ENCODE measurements at regions not wholly inside any gene's neighbourhood (a gene's known extent, or its start where the extent isn't known, plus 50 kb on each side); places are given as distances from the start of the nearest gene placed in this dataset.

DNA sequence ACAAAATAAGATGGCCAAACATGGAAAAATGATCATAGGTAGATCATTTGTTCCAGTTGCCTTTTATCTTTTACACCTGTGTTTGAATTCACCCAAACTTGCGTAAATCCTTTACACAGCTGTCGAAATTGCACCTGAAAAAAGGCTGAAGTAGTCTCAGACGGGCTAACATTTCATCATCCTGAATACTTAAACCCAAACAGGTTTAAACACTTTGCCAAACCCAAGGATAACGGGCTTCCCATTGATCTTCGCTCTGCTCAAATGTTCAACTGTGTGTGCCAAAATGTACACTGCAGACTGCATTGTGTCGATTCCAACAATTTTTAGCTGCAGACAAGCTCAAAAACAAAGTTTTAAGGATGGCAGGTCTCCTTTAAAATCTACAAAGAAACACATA, 288.7 kb upstream of the DDHD1 start:
- Histone ChIP-seq H3K27ac (no peak overlapping the region), H3K27me3 (no peaks in the 10 kb centered on the region), H3K4me1 (no peaks in the 10 kb centered on the region), H3K9me3 (no peaks in the 10 kb centered on the region), H3K36me3 (no peaks in the 10 kb centered on the region), H3K4me3 (no peak overlapping the region)
- DNase-seq, result no peak
- TF ChIP-seq, protein P1, sequence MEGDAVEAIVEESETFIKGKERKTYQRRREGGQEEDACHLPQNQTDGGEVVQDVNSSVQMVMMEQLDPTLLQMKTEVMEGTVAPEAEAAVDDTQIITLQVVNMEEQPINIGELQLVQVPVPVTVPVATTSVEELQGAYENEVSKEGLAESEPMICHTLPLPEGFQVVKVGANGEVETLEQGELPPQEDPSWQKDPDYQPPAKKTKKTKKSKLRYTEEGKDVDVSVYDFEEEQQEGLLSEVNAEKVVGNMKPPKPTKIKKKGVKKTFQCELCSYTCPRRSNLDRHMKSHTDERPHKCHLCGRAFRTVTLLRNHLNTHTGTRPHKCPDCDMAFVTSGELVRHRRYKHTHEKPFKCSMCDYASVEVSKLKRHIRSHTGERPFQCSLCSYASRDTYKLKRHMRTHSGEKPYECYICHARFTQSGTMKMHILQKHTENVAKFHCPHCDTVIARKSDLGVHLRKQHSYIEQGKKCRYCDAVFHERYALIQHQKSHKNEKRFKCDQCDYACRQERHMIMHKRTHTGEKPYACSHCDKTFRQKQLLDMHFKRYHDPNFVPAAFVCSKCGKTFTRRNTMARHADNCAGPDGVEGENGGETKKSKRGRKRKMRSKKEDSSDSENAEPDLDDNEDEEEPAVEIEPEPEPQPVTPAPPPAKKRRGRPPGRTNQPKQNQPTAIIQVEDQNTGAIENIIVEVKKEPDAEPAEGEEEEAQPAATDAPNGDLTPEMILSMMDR (IDR thresholded peaks at IDR 0.05), result no peak
- no peak for TF ChIP-seq POLR2A (IDR thresholded peaks at IDR 0.05)
- WGBS (ENCODE audit: insufficient coverage, low coverage, low lambda C conversion rate, missing lambda C conversion rate), result 27% methylated on average over 6 of the region's 6 CpGs
- intact Hi-C loops (cut with DNase I), result no loop called here
- ATAC-seq, result no peak

DNA sequence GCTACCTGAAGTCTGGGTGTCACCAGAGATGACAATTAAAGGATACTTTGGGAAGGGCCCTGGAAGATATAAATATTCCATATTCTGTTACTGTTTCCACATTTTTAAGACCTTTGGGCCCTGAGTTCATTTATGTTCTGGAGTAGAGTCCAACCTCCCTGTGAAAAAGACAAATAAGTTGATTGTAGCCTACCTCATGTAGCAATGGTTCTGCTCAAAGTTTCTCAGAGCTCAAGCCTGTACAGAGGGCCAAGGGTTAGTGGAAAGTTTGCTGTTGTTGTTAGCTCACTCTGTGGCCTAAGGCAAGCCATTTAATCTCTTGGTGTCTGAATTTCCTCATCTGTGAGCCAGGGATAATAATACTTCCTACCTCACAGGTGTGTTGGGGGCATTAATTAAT, 284.7 kb upstream of the DDHD1 start:
- Histone ChIP-seq H3K4me3 (no peak overlapping the region), H3K9me3 (no peaks in the 10 kb centered on the region), H3K36me3 (no peaks in the 10 kb centered on the region), H3K4me1 (no peaks in the 10 kb centered on the region), H3K27me3 (no peaks in the 10 kb centered on the region), H3K27ac (no peak overlapping the region)
- intact Hi-C loops (cut with DNase I), result no loop called here
- TF ChIP-seq POLR2A (IDR thresholded peaks at IDR 0.05), result no peak
- TF ChIP-seq, protein P1 (IDR thresholded peaks at IDR 0.05), result no peak
- no peak for ATAC-seq
- no peak for DNase-seq

DNA sequence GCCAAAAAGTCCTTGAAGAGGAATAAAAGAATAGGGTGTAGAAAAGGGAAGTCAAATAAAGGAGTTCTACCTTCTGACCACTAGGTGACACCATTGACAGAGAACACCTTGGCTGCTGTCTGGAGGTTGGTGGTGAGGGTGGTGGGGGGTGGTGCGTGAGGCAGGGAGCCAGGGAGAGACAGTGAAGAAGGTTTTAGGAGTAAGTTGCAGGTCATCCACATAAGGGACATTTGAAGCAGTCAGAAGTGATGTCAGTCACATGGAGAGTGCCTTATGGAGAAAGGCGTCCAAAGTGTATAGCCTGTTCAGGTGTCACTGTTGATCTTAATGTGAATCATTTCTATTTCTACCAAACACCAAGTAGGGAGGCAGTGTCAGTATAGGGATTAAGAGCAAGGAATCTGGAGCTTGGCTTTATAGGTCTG, 279.3 kb upstream of the DDHD1 start:
- no peak overlapping the region for H3K27ac ChIP-seq
- DNase-seq, result no peak
- peak; percentile 53 to 70 (median 62) for ATAC-seq
- no peaks in the 10 kb centered on the region for H3K4me1 ChIP-seq
- intact Hi-C loops (cut with DNase I), result no loop called here
- no peak overlapping the region for H3K4me3 ChIP-seq
- H3K9me3 ChIP-seq, result no peaks in the 10 kb centered on the region
- no peaks in the 10 kb centered on the region for H3K36me3 ChIP-seq
- TF ChIP-seq, protein P1 (IDR thresholded peaks at IDR 0.05), result peak; percentile 37 to 52 (median 43)
- no peak for TF ChIP-seq POLR2A (IDR thresholded peaks at IDR 0.05)
- no peaks in the 10 kb centered on the region for H3K27me3 ChIP-seq
- WGBS (ENCODE audit: insufficient coverage, low coverage, low lambda C conversion rate, missing lambda C conversion rate), result 41% methylated on average over 2 of the region's 2 CpGs

DNA sequence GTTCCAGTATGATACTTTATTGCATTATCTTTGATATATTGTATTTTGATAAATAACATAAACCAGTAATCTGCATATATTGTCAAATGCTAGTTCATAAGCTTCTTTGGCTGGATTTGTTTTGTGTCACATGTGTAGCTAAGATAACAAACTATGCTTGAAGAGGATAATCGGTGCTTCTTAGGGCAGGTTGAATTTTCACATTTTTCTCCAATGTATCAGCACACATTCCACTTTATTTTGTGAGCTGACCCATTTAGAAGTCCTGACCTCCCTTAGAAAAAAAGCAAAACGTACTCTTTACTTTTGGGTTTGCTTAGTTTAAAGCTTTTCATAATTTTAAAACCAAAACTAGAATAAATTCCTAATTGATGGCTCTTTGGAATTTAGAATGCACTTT, 277.7 kb upstream of the DDHD1 start:
- DNase-seq (no peak), ATAC-seq (no peak)
- Histone ChIP-seq H3K4me1 (no peaks in the 10 kb centered on the region), H3K9me3 (no peaks in the 10 kb centered on the region), H3K27me3 (no peaks in the 10 kb centered on the region), H3K4me3 (no peak overlapping the region), H3K36me3 (no peaks in the 10 kb centered on the region), H3K27ac (no peak overlapping the region)
- intact Hi-C loops (cut with DNase I), result no loop called here
- 46% methylated on average over 2 of the region's 2 CpGs for WGBS (ENCODE audit: insufficient coverage, low coverage, low lambda C conversion rate, missing lambda C conversion rate)
- no peak for TF ChIP-seq POLR2A (IDR thresholded peaks at IDR 0.05)
- TF ChIP-seq, protein P1 (IDR thresholded peaks at IDR 0.05), result no peak
